Omental fat pad (tissue), 3 donors: ENCODE measurements at regions not wholly inside any gene's neighbourhood (a gene's known extent, or its start where the extent isn't known, plus 50 kb on each side); places are given as distances from the start of the nearest gene placed in this dataset.

Source experiments
- ATAC-seq: fragments of 150-250 bp; one replicate; pipeline ENCODE4 v1.9.1; 2016; ENCODE audit warnings: mild to moderate bottlenecking, moderate library complexity; ENCODE audit not compliant: low FRiP score
- DNase-seq: peaks from one replicate; pipeline ENCODE4 v3.0.0-alpha.2; 2019; ENCODE audit warnings: low spot score
- TF ChIP-seq, protein P1 (sequence below), 3 donors: fragments of 450-650 bp; IDR thresholded peaks; one replicate each; pipeline ENCODE4 v1.5.1; 2016 to 2017; ENCODE audit warnings: antibody characterized with exemption in 3 of 3, mild to moderate bottlenecking in 3 of 3, moderate library complexity in 2 of 3

DNA sequence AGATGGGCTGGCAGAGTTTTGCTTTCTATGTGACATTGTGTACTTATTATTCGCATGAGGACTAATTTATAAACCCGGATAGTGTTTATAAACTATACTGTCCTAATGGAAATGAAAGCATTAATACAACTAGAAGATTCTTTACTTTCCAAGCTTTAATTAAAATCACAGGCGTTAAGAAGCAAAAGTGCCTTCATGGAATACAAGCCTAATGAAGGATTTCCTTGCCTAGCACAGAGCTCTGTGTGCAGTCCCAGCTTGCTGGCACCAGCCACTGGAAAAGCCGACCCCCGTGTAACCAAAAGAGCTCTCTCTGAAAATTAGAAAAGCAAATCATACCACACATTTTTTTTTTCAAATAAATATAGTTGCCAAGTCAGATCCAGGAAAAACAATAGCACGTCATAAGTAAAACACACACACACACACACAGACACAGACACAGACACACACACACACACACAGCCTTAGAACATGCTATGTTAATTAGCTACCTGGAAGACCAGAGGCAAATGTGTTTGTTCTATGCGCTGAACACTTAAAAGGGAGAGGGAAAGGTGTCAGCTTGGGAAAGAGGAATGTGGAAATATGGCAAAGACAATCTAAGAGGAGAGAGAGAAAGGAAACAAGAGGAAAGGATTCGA is 1084.2 kb downstream of the TUSC7 start:
- ATAC-seq (no peak), DNase-seq (no peak)
- TF ChIP-seq, protein P1, sequence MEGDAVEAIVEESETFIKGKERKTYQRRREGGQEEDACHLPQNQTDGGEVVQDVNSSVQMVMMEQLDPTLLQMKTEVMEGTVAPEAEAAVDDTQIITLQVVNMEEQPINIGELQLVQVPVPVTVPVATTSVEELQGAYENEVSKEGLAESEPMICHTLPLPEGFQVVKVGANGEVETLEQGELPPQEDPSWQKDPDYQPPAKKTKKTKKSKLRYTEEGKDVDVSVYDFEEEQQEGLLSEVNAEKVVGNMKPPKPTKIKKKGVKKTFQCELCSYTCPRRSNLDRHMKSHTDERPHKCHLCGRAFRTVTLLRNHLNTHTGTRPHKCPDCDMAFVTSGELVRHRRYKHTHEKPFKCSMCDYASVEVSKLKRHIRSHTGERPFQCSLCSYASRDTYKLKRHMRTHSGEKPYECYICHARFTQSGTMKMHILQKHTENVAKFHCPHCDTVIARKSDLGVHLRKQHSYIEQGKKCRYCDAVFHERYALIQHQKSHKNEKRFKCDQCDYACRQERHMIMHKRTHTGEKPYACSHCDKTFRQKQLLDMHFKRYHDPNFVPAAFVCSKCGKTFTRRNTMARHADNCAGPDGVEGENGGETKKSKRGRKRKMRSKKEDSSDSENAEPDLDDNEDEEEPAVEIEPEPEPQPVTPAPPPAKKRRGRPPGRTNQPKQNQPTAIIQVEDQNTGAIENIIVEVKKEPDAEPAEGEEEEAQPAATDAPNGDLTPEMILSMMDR (IDR thresholded peaks at IDR 0.05): no peak

DNA sequence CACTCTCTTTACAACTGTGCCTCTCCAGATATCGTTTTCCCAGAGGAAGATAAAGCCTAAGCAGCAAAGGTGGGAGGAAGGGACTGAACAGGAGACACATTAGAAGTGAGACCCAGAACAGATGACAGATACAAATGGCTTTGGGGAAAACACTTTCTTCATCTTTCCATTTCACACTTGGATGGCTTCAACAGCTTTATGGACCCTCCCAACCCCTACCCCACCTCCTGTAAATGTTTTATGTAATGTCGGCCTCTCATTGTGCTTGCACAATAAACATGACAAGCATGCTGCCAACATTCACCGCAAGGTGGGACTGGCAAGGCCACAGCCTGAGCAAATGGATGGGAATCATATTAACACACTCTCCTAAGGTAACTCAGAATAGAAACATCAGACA is 1088.6 kb downstream of the TUSC7 start:
- ATAC-seq (no peak), DNase-seq (no peak)
- TF ChIP-seq, protein P1 (IDR thresholded peaks at IDR 0.05): no peak

DNA sequence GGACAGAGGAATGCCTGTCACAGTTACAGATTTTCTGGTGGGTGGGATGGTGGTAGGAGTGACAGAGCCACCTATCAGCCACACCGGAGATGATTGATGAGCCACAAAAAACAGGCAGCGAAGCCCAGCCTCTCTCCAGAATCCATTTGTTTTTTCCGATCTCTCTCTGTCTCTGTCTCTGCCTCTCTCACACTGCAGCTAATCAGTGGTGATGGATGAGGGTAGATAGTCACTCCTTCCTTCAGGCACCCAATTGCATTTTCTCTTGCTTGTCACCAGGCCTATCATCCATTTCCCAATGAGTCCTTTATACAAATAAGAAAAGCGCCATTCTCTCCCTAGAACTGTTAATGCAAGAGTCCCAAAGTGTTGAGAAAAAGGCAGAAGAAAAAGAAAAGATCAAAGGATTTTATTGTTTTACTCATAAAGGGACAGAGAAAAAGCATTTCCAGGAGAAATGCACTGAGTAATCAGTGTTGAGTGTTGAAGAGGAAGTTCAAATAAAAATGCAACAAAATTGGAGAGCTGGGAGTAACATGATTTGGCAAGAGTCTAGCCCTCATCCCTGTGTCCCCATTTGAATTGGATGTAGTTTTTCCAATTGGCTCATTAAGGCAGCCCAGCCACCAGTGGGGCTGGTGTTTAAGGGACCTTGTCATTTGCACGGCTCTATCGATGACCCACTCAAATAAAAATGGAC is 1089.3 kb downstream of the TUSC7 start:
- no peak for ATAC-seq
- no peak for DNase-seq
- TF ChIP-seq, protein P1 (IDR thresholded peaks at IDR 0.05): no peak

DNA sequence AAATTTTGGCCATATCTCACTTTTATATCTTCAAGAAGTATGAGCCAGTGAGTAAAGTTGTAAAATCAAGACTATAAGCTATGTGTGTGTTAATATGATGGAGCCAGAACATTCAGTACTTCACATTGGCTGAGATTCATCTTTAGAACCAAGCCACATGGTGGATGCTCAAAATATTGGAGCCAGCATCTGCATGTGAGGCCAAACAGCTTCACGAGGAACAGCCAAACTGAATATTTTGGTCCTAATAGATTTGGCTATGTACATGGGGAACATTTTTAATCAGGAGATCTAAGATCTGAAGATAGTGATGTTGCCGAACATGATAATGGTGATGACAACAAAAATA is 1089.8 kb downstream of the TUSC7 start:
- DNase-seq (no peak), ATAC-seq (no peak)
- TF ChIP-seq, protein P1 (IDR thresholded peaks at IDR 0.05): no peak

DNA sequence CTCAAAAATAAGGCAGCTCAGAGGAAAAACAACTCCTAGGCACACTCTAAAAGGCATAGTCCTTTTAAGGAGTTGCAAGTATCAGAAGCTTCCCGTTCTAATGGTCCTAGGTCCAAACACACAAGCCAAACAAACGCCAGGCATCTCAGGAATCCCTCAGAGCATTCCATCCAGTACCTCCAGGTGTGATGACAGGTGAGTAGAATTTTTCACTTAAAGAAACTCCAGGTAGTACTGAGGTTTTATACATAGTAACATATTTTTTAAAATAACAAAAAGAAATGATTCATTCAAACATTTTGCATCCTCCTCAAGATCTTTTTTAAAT is 1092.3 kb downstream of the TUSC7 start:
- ATAC-seq (no peak), DNase-seq (no peak)
- TF ChIP-seq, protein P1 (IDR thresholded peaks at IDR 0.05): no peak

DNA sequence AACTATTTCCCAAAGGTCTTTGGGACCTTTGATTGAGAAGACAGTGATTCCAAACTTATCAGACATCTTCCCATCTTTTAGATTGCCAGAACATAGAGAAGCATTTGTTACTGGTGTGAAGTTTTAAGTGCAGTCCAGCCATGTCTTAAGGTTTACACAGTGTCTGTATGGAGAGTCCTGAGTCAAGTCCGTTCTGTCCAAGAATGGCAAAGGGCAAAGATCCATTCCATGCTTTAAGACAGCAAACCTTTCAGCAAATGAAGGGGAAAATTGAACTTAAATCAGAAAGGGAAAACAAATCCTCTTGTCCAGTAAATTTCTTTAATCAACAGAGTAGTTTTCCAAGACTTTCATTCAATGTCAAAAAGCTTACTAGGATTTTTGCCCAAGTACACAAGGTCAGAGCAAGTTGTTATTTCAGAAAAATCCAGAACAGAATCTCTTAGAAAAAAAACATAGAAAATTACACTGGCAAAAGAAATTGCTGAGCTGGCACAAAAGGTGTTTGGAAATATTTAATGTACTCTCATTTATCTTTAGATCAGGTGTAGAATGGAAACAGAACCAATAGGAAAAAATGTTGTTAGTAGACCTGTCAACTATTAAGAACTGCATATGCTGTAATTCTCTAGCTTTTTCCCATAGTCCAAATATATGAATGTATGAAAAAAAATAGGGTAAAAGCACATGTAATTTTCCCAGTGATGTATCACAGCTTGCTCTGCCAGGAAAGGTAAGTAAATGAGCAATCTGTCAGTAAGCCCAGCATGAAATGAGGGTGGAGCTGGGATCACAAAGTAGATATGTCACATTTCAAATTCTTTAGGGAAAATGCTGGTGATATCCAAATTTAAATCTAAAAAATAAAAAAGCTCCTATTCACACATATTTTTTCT is 1099.9 kb downstream of the TUSC7 start:
- TF ChIP-seq, protein P1 (IDR thresholded peaks at IDR 0.05): no peak

More for the DNA sequence above, 1099.9 kb downstream of the TUSC7 start:
- DNase-seq (no peak), ATAC-seq (no peak)
